HG03354 (cell line): ENCODE measurements at regions not wholly inside any gene's neighbourhood (a gene's known extent, or its start where the extent isn't known, plus 50 kb on each side); places are given as distances from the start of the nearest gene placed in this dataset.

Source experiments
- ATAC-seq: cut with Tn5 transposase; IDR thresholded peaks from one replicate; pipeline ENCODE4 v1.9.1; 2021; ENCODE audit warnings: mild to moderate bottlenecking; ENCODE audit not compliant: unreplicated experiment, poor library complexity, severe bottlenecking

DNA sequence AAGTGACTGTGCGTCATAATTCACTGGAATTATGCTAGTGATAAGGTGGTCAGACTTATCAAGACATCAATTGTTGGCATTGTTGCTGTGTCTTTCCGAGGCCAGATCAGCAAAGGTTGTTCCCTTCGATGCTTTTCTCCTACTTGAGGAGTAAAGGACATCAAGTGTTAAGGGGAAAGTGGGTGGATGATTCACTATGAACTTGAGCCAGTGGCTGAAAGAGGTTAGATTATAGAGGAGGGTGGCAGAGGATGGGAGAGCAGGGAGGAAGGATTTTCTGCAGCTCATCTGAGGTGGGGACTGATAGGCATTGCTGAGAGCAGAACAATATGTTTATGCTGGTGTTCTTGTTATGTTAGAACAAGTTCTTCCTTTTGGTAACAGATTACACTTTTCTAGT, 131.4 kb upstream of the AGR3 start:
- ATAC-seq, result no peak

- ATAC-seq, result no peak
Observed at GRCh38 chr7:17014686-17015085, 132.9 kb upstream of the AGR3 start.

- no peak for ATAC-seq
Observed at GRCh38 chr7:17015598-17016031, 133.8 kb upstream of the AGR3 start.

DNA sequence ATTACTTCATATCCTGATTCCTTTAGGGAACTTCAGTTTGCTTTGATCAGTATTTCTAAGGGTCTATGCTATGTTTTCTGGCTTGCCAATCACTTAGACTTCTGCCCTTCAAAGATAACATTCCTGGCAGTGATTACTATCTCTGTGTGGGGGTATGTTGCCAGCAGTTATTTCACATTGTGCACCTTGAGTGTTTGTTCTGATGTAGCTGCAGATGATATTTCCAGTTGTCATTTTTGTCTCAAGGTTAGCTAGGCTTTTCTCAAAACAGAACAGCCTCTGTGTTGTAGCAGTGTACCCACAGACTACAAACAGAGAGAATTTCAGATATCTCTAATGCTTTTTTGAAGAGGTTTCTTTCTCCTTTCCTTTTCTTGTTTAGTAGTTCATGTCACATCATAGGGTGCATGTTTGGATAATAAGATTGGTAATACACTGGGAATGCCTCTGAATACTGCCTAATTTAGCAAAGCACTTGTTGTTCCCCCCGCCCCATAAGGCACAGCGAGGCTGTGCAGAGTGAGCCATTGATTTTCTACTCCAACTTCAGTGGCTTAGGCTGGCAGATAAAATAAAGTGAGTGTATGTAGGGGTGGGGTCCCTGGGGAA, 134.7 kb upstream of the AGR3 start:
- ATAC-seq, result no peak

DNA sequence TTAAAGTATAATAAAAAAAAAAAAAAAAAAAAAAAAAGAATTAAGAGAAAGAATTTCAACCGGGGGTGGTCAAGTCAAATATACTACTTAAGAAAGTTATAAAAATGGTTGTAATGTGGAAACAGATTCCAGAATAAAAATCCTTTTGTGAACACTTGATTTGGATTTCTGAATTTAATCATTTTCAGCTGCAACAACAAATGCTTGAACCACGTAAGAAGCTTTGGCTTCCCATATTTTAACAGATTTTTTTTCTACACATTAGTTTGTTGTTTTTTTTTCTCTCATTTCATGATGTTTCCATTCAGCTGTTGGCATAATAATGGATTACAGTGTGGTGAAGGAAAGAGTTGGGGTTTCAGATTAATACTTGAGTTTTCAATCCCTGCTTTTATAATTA, 137.3 kb upstream of the AGR3 start:
- ATAC-seq, result no peak

GRCh38 chr7:17020250-17020649, 138.5 kb upstream of the AGR3 start:
- no peak for ATAC-seq

DNA sequence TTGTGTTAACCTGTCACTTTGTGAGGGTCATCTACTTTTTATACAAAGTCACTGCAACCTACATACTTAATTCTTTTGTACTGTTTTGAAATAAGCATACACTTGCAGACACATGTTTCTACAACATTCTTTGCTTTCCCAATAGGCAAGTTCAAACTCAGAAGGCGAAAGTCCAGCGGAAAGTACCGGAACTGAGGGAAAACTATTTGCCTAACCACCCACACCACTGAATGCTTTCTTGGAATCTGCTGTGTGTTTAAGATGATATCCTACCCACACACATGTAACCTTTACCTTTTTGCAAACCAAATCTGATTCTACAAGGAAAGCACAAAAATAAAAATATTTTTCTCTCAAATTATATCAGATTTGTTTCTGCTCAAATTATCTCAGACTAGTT, 139.4 kb upstream of the AGR3 start:
- ATAC-seq, result no peak

DNA sequence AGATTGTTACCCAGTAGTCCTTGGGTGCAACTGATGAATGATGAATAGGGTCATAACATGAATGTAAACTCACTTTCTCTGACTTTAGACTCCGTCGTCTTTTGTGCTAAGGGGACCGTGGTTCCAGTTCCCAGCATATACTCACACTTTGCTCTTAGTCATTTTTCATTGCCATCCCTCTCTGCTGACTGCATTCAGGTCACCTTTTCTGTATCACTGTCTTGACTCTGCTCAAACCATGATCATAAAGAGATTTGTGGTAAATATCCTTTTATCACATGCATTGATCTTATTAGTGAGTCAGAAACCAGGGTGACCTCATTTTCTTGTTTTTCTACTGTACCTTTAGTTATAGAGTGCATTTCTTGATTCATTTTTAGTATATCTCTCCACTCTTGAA, 141.1 kb upstream of the AGR3 start:
- no peak for ATAC-seq

DNA sequence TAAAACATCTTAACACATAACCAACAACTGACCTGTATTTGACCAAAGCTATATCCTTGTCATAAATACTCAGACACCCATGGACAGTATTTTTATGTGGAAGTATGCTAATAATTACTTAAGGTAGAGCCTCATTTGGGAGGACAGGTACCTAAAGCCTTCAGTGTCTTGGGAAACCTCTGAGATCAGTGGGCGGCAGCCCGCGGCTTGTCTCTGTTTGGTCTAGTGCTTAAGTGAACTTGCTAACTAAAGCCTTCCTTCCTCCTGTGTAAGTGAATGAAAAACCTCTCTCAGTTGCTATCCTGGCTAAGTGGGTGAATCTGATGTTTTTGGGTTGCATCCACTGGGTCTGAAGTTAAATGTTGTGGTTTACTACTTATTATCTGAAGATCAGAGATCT, 144.5 kb upstream of the AGR3 start:
- no peak for ATAC-seq

DNA sequence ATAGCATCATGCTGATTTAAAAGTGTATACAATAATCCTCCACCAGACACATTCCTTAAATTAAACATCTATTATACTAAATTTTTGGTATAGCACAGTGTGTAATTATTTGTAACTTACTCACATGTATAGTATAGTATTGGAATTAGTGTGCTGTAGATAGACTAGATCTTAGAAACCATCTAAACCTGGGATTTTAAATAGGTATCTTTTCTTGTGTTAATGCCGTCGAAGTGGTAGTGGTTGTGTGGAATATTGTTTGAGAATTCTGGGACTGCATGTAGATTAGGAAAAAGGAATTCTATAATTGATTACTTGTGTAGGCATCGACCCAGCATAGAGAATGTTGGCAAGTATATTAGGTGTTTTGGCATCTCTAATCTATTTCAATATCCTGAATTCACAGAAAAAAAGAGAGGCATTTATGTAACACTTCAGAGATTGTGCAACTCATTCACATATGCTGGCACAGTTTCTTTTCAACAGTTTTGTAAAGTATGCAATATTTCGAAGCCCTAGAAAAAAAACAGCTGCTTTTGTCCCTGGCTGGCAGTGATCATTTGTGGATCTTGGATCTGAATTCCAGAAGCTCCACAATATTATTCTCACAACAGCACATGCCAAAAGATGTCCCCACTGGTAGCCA, 145.5 kb upstream of the AGR3 start:
- ATAC-seq, result no peak

- no peak for ATAC-seq
Observed at GRCh38 chr7:17027789-17028152, 146.0 kb upstream of the AGR3 start.

DNA sequence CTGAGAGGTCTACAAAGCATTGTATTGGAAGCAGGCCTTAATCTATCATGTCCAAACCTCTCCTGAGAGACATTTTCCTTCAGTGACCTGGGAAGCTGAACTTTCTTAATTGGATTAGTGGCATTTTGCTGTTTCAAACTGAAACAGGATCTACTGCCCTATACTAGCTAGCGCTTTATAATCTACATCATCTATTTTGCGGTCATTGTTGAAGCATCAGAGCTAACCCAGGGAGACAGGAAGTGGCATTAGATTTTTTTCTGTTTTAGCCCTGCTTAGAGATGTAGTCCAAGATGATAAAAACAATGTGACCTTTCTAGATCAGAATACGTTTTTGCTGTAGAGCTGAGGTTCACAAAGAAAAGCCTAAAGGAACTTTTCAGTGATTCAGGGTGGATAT, 147.4 kb upstream of the AGR3 start:
- no peak for ATAC-seq

- no peak for ATAC-seq
Observed at GRCh38 chr7:17030559-17030958, 148.8 kb upstream of the AGR3 start.

DNA sequence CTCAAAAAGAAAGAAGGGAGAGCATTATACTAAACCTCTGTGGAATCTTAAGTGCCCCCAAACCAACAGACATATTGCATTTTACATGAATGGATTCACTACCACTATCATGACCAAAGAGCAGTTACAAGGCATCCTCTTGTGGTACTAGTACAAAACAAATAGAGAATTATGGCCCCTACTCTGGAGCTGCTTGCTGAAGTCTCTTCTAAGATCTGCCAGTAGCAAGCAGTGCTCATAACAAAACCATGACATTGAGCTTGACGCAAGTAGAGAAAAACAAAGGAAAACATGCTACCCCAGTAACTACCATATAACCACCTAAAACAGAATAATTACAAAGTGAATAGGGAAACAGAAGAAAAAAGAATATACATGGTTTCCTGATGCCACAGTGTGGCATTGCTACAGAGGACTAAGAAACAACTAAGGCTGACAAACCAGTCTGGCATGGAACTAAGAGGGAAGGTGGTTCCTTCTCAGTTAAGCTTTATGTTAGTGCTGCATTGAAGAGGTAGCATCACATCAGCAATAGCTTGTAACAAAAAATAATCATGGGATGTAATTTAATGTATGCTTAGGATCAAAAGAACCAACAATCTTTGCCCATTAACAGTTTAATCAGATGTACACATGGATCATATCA, 150.2 kb upstream of the AGR3 start:
- ATAC-seq, result no peak

DNA sequence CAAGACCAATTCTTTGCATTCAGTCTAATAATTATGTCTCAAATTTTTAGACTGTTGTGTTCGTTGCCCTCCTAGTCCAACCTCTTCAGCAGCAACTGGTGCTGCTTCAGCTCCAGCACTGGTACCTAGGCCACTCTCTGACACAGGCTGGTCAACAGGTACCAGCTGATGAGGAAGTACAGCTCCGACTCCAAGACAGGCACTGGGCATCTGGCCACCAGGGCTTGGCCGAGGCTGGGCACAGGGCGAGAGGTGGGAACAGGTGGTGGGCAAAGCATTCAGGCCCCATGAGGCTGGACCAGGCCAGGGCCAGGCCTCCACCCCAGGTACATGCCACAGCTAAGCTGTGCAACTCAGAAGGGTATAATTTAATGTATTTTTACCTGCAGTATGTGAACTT, 151.5 kb upstream of the AGR3 start:
- no peak for ATAC-seq

DNA sequence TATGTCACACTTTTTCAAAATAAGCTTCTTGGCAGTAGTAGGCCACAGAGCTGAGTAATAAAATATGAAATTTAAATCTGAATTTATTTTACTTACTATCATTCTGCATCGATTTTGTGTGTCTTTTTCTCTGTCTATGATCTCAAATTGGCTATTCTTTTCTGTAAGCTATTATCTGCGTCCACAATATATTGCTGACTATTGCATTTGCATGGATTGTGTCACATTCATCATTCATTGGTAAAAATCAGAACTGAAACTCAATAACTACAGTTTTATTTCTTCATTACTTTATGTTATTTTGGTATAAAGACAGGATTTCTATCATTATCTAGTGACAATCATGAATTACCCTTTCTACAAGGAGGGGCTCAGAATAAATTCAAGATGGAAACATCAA, 154.8 kb upstream of the AGR3 start:
- no peak for ATAC-seq

DNA sequence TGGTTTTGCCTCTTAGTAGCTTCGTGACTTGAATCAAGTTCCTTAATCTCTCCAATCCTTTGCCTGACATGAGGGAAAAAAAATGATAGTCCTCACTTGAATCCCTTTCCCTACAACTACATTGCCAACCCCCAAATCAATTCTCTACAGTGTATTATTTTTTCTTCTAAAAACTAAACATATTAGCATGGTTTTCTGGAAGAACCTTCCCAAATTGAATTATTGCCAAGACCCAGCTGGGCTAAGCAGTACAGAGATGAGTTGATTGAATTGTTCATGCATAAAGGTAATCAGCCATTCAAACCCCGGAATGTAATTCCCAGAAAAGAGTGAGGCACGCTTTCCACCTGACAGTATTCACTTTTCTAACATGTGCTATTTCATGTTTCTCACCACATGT, 155.6 kb upstream of the AGR3 start:
- ATAC-seq, result no peak

GRCh38 chr7:17038160-17038782, 156.5 kb upstream of the AGR3 start:
- no peak for ATAC-seq

DNA sequence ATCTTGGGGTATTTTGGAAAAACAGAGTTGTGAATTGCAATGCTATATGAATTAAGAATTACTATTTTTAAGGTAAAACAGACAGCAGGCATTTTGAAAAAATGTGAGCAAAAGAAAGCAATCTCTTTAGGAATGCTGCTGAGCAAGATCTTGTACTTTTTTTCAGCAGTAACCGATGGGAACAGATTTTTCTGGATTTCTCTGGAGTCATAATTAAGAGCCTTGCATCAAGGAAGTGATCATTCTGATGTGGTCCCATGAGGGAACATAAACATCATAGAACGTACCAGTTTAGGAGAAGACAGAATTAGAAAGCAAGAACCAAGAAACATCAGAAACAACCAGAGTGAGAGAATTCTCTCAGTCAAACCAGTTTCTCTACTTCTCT, 157.0 kb upstream of the AGR3 start:
- no peak for ATAC-seq

DNA sequence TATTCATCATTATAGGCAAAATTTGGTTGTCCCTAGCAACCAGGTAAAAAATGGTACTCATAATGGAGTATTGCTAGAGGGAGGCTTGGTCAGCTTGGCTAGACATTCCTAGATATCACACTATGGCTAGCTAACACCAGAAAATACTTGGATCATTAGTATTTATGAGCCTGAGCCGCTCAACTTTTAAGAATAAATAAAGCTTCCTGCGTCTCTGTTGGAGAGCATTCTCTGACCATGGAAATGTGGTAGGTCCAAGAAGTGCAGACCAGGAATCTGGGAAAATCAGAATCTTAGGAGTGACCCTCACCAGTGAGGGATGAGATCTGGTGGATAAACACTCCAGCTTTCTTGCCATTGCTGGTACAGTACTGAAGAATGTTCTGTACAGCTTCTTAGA, 157.6 kb upstream of the AGR3 start:
- no peak for ATAC-seq

DNA sequence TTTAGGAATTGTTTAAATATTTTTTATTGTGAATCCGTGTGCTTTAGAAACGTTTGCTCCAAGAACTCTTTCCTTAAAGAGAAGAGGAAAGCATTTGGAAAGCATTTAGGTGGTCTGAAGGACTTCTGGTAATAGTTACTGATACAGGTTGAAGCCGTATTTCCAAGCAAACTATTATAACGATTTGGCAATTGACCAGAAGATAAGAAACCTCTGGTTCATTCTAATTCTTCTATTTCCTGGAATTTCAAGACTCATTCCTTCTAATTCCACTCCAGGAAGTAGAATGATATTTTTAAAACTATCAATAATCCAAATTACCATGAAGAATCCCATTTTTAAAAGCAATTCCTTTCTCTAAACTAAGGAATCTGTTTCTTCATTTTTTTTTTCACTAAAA, 158.9 kb upstream of the AGR3 start:
- no peak for ATAC-seq
